GM12878 (cell line): ENCODE measurements at regions not wholly inside any gene's neighbourhood (a gene's known extent, or its start where the extent isn't known, plus 50 kb on each side); places are given as distances from the start of the nearest gene placed in this dataset.

Experiments used
- ATAC-seq: fragments of 200-7000 bp; cut with Tn5 transposase; 3 replicates; pipeline ENCODE4 v1.9.1; 2020; ENCODE audit warnings: mild to moderate bottlenecking, moderate library complexity
- BruUV-seq: library from RNA; stranded (reverse); fragments of 400-500 nt; replicated peaks from 2 replicates; lab custom pipeline; 2021; lab: Mats Ljungman, UMichigan
- CTCF ChIA-PET: fragments of 300-600 bp; sonication (Branson Sonifier 250); formaldehyde crosslinking; extraction: SDS; loops from one replicate; lab custom pipeline; 2021; ENCODE audit warnings: inconsistent platforms; lab: Yijun Ruan, JAX
- POLR2A ChIA-PET: fragments of 350-600 bp; formaldehyde crosslinking; extraction: SDS; loops from one replicate; lab custom pipeline; 2021; ENCODE audit warnings: inconsistent platforms; lab: Charles Lee
- RAD21 ChIA-PET: fragments of 300-600 bp; sonication (Branson Sonifier 250); formaldehyde crosslinking; loops from one replicate; lab custom pipeline; 2023; ENCODE audit warnings: antibody characterized with exemption; ENCODE audit not compliant: unreplicated experiment; lab: Charles Lee
- SMC1A ChIA-PET: fragments of 300-600 bp; sonication (Branson Sonifier 250); formaldehyde crosslinking; loops from one replicate; lab custom pipeline; 2023; ENCODE audit not compliant: unreplicated experiment, uncharacterized antibody; lab: Charles Lee
- DNase-seq: peaks from one replicate; pipeline ENCODE4 v3.0.0-alpha.2; 2011; ENCODE audit warnings: low read depth, low spot score
- FAIRE-seq: peaks from 3 replicates; lab custom pipeline; 2011; peaks lifted over from hg19 to GRCh38; lab: Jason Lieb, UNC
- H2AFZ ChIP-seq: 2 replicates; pipeline ENCODE4 v1.6.0; 2011; ENCODE audit warnings: low read depth, low read length, control low read depth; ENCODE audit not compliant: control insufficient read depth
- H3K27ac ChIP-seq: 2 replicates; pipeline ENCODE4 v1.5.1; 2011; ENCODE audit warnings: control low read depth; ENCODE audit not compliant: control insufficient read depth, insufficient read depth
- H3K27me3 ChIP-seq, 2 experiments: replicated peaks in 1 of 2; 2 replicates each; pipeline versions ENCODE4 v1.6.0 to v1.6.1; 2011; ENCODE audit warnings: low read length in 1 of 2; ENCODE audit not compliant: control insufficient read depth in 2 of 2, insufficient read depth in 2 of 2
- H3K36me3 ChIP-seq, 2 experiments: 2 replicates each; pipeline ENCODE4 v1.5.1; 2011; ENCODE audit warnings: low read length in 1 of 2; ENCODE audit not compliant: control insufficient read depth in 2 of 2, insufficient read depth in 2 of 2
- H3K4me1 ChIP-seq: 2 replicates; pipeline ENCODE4 v1.6.1; 2011; ENCODE audit warnings: mild to moderate bottlenecking, low read length, moderate library complexity, mixed read lengths; ENCODE audit not compliant: control insufficient read depth, insufficient read depth
- H3K4me2 ChIP-seq: 2 replicates; pipeline ENCODE4 v1.6.0; 2011; ENCODE audit warnings: control low read depth; ENCODE audit not compliant: control insufficient read depth, insufficient read depth
- H3K4me3 ChIP-seq: fragments of 200-600 bp; sonication (generic); 2 replicates; pipeline ENCODE4 v1.5.1; 2016
- H3K79me2 ChIP-seq: 2 replicates; pipeline ENCODE4 v1.6.0; 2011; ENCODE audit warnings: low read length; ENCODE audit not compliant: control insufficient read depth, insufficient read depth
- H3K9ac ChIP-seq: 2 replicates; pipeline ENCODE4 v1.8.0; 2011; ENCODE audit warnings: low read length, control low read depth, mixed read lengths; ENCODE audit not compliant: control insufficient read depth, insufficient read depth
- H3K9me3 ChIP-seq: replicated peaks from 3 replicates; pipeline ENCODE4 v1.5.1; 2011; ENCODE audit warnings: mild to moderate bottlenecking, low read length; ENCODE audit not compliant: control insufficient read depth, insufficient read depth
- H4K20me1 ChIP-seq: 2 replicates; pipeline ENCODE4 v1.6.0; 2011; ENCODE audit not compliant: control insufficient read depth, insufficient read depth
- ATF3 ChIP-seq: IDR thresholded peaks from 2 replicates; pipeline ENCODE4 v1.6.1; 2011; ENCODE audit warnings: low read depth, mild to moderate bottlenecking, low read length, moderate library complexity, borderline replicate concordance; ENCODE audit errors: extremely low read depth
- BCLAF1 ChIP-seq: fragments of 450-650 bp; IDR thresholded peaks from 2 replicates; pipeline ENCODE4 v1.6.1; 2017; ENCODE audit warnings: antibody characterized with exemption, mild to moderate bottlenecking, moderate library complexity
- CBX3 ChIP-seq: fragments of 200-600 bp; sonication (generic); IDR thresholded peaks from 2 replicates; pipeline ENCODE4 v1.6.1; 2016; ENCODE audit warnings: low read depth, borderline replicate concordance
- CTCF ChIP-seq, 3 experiments: IDR thresholded peaks in 2 of 3; conservative IDR thresholded peaks in 1 of 3; 2 replicates each; pipeline ENCODE4 v1.5.1; 2011; ENCODE audit warnings: low read depth in 3 of 3, low read length in 3 of 3, mild to moderate bottlenecking in 3 of 3, control low read depth in 2 of 3, moderate library complexity in 2 of 3, inconsistent platforms in 1 of 3, mixed read lengths in 1 of 3; ENCODE audit not compliant: control insufficient read depth in 2 of 3, insufficient read depth in 1 of 3; ENCODE audit errors: extremely low read depth in 1 of 3
- DPF2 ChIP-seq: fragments of 450-650 bp; IDR thresholded peaks from 2 replicates; pipeline ENCODE4 v1.6.1; 2017; ENCODE audit warnings: mild to moderate bottlenecking
- MYB ChIP-seq: fragments of 150-350 bp; IDR thresholded peaks from 2 replicates; pipeline ENCODE4 v1.6.1; 2014; ENCODE audit warnings: mild to moderate bottlenecking, low read depth, low read length, borderline replicate concordance
- PAX8 ChIP-seq: fragments of 450-650 bp; IDR thresholded peaks from 2 replicates; pipeline ENCODE4 v1.6.1; 2017; ENCODE audit warnings: mild to moderate bottlenecking, moderate library complexity
- POLR2AphosphoS2 ChIP-seq: IDR thresholded peaks from 2 replicates; pipeline ENCODE4 v1.6.1; 2011; ENCODE audit warnings: low read depth, mild to moderate bottlenecking, low read length, improper control_type of control experiment, moderate library complexity
- POLR2AphosphoS5 ChIP-seq: IDR thresholded peaks from 2 replicates; pipeline ENCODE4 v1.6.1; 2011; ENCODE audit warnings: mild to moderate bottlenecking, low read length, inconsistent platforms
- REST ChIP-seq: IDR thresholded peaks from 2 replicates; pipeline ENCODE4 v1.6.1; 2012; ENCODE audit warnings: mild to moderate bottlenecking, low read depth, low read length
- SUPT20H ChIP-seq: IDR thresholded peaks from 2 replicates; pipeline ENCODE4 v1.6.1; 2011; ENCODE audit warnings: low read depth, mild to moderate bottlenecking, low read length, moderate library complexity, borderline replicate concordance; ENCODE audit not compliant: control insufficient read depth
- USF1 ChIP-seq: IDR thresholded peaks from 2 replicates; pipeline ENCODE4 v1.6.1; 2011; ENCODE audit warnings: borderline replicate concordance, low read depth, mild to moderate bottlenecking, moderate library complexity, mixed read lengths, low read length; ENCODE audit not compliant: insufficient read depth; ENCODE audit errors: extremely low read length
- ZZZ3 ChIP-seq: IDR thresholded peaks from 2 replicates; pipeline ENCODE4 v1.6.1; 2011; ENCODE audit warnings: low read depth; ENCODE audit not compliant: control insufficient read depth, insufficient read length
- WGBS: methylation state at CpG from one replicate; pipeline ENCODE4 v1.1.6; 2016; ENCODE audit warnings: low lambda C conversion rate; ENCODE audit not compliant: insufficient replicate concordance, insufficient coverage; ENCODE audit errors: missing lambda C conversion rate; 5-methylcytosine and 5-hydroxymethylcytosine counted together
- in situ Hi-C: fragments of 300-500 bp; cut with MboI; formaldehyde crosslinking; loops from 9 replicates; pipeline ENCODE4 v1.14.3; 2018; ENCODE audit warnings: mixed read lengths
- intact Hi-C: fragments of 100-400 bp; cut with micrococcal nuclease; formaldehyde crosslinking; loops from one replicate; pipeline ENCODE4 v1.14.2; 2022; ENCODE audit not compliant: unreplicated experiment

GRCh38 chr3:30201715-30202114 is 404.7 kb upstream of the TGFBR2 start (continued):
- no peak for TF ChIP-seq REST

- RAD21 ChIA-PET, result no interaction called here
- POLR2A ChIA-PET, result no interaction called here
- DNase-seq, result no peak
- Histone ChIP-seq H4K20me1 (no peaks in the 10 kb centered on the region), H3K36me3 (no peaks in the 10 kb centered on the region), H3K4me2 (no peak overlapping the region), H3K9ac (no peak overlapping the region), H2AFZ (no peak overlapping the region), H3K27ac (no peak overlapping the region), H3K9me3 (no peaks in the 10 kb centered on the region), H3K27me3 (no peaks in the 10 kb centered on the region; a peak in 1 of 4 replicates), H3K4me3 (no peak overlapping the region), H3K79me2 (no peaks in the 10 kb centered on the region), H3K4me1 (no peaks in the 10 kb centered on the region)
- SMC1A ChIA-PET, result no interaction called here
- no peak for FAIRE-seq
- CTCF ChIA-PET, result no interaction called here
- WGBS, result 56% methylated on average over 2 of the region's 2 CpGs
- in situ Hi-C loops (no loop called here), intact Hi-C loops (no loop called here)
- ATAC-seq, result no peak
- BruUV-seq, result no TSS peak
- TF ChIP-seq BCLAF1 (no peak), DPF2 (no peak), ATF3 (no peak), MYB (no peak), CBX3 (no peak), PAX8 (no peak), POLR2AphosphoS2 (no peak), CTCF (IDR thresholded peaks at IDR 0.05 in 2 of 3, conservative IDR thresholded peaks at IDR 0.05 in 1 of 3; ENCODE audit: control insufficient read depth in 2 of 3, extremely low read depth in 1 of 3, insufficient read depth in 1 of 3, low read depth in 3 of 3, low read length in 3 of 3) (no peak), SUPT20H (no peak), USF1 (no peak), POLR2AphosphoS5 (no peak), ZZZ3 (no peak)
Observed at GRCh38 chr3:30203301-30203700, 403.1 kb upstream of the TGFBR2 start.
